NCI-H1048 (cell line): ENCODE measurements at regions not wholly inside any gene's neighbourhood (a gene's known extent, or its start where the extent isn't known, plus 50 kb on each side); places are given as distances from the start of the nearest gene placed in this dataset.

Experiments used
- DNase-seq: peaks from one replicate; lab custom pipeline; 2025; lab: John Stamatoyannopoulos, UW

DNA sequence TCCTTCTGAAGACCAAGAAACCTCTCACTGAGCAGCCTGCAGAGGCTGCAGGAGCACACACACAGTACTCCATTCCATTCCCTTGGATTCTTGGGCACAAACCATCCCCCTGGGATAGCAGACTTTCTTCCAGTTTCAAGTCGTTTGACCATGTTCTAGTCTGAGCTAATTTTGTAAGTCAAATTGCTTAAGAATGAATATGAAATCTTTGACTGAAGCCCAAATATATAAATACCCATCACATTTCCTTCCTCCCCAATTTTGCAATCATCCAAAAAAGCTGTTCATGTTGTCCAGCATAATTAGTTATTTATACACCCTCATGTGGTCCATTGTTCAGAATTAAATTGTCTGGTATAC, 231.2 kb upstream of the TPRG1 start:
- DNase-seq: no peak

DNA sequence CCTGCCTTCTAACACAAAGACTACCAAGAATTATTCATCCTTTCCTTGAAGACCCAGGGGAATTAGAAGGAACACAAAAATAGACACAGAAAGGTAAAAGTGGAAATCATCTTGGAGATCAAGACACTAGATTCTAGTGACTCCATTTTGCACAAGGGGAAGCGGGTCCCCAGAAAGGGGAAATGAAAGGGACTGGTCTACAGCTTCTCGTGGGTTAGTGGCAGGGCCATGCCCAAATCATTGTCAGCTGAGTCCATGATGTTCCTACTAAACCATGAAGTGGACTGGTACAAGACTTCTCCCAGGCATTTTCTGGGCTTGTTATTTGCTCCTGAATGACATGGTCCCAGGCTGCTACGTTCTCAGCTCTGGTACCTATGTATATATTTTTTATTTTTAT, 230.7 kb upstream of the TPRG1 start:
- no peak for DNase-seq

DNA sequence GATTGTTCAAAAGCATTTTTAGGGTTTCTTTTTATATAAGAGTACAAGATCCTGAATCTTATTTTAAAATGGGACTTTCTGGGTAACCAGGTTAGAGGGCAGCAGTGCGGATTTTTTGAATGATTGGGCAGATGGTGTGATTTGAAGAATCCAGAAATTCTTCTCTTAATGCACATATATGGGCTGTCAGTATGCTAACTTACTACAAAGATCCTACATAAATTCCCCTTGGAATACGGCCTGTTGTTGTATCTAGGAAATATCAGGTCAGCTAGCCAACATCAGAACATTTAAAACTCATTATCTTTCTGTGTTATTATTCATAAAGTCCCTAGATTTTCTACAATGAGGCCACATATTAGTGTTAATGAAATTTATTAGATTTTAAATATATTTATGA, 229.6 kb upstream of the TPRG1 start:
- DNase-seq: no peak

DNA sequence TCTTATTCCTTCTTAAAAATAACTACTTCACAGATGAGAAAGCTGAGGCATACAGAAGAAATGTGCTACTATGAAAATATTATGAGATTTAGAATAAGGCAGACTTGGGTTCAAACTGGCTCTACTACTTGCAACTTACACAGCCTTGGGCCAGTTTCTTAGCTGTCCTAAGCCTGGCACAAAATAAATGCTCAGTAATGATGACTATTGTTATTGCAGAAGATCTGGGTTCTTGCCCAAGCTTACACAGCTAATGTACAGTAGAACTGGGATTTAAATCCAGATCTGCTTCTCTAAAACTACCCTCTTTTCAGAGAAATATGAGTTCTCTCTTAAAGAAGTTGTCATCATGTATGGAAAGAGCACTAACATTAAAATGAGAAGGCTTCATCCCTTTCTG, 228.2 kb upstream of the TPRG1 start:
- no peak for DNase-seq

DNA sequence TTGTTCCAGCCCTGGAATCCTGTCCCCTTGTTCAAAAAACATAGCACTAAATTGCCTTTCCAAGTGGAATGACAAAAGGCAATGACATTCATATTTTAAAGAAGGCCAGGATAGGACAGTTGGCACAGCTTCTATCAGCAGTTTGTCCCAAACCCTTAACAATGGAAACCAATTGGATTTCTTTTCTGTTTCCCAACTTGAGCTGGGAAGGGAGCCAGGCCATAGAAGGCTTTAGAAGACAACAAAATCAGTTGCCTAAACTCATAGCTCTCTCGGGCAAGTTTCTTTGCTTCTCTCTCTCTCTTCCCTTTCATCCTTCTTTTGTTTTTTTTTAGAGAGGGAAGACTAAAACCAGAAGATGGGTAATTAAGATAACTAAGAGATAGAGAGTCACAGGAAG, 227.7 kb upstream of the TPRG1 start:
- DNase-seq: no peak

DNA sequence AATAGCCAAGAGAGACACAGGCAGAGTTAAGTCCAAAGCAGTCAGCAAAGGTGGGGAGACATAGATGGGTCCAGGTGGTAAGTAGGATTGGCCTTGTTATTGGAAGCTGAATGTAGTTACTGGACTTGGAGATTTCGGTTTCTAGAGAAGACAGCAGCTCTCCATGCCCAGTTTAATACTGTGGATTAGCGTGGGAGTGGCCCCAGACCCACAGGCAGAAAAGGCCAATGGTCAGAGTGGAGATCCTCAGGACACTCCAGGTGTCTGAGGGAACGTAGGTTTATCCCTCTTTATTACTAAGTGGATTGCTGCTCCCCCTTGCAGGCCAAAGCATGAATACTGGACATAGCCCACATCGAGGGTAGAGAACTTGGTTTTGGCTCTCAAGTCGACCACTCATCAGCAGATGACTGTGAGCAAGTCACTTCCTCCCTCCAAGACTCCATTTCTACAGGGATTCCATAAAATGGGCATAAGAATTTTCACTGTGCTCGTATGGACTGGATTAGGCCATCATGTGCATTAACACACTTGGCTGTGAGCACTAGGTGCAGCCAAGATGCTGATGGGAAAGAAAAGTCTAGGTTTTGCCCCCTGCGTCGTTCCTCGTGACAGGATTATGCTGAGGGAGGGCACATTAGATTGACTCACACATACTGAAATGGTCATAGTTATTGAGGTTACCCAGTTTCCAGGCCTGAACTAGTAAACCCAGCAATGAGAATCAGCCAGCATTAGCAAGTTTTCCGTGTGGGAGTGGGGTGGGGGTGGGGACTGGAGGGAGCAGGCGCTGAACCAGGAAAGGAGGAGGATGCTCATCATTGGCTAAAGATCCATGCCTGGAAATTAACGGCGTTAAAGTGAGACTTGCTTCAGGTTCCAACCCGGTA, 225.2 kb upstream of the TPRG1 start:
- DNase-seq: no peak

DNA sequence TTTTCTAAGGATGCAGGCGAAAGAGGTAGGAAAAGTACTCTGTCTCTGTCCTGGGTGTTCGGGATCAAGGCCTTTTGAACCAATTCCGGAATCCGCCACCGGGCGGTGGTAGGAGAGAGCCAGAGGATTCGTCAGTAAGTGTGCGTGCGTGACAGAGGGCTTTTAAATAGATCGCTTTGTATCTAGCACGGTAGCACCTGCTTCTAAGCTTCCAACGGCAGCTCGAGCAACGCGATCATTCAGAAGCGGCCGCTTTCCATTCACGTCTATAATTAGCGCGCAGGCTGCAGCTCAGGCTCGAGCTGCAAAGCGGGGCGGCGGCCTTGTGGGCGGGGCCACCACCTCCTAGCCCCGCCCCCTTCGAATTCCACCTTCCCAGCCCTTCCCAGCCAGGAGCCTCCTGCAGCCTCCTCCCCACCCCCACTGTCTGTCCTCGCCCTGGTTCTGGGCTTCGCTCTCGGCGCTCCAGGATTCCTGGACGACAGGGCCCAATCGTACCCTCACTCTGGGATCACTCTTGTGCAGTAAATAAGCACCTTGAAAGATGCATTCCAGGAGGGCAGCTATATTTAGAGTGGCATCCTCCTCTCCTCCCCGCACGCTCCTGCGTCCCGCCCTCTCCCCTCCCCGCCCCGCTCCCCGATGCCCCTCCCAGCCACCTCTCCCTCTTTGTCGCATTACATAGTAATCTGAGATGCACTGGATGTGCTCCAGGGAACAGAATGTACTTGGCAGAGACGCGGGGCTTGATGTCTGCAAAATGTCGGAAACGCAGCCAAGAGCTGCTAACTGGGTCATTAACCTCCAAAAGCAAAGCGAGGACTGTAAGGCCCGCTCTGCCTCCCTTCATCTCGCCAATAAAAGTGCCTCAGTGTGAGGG, 224.1 kb upstream of the TPRG1 start:
- DNase-seq: peak; percentile 72

DNA sequence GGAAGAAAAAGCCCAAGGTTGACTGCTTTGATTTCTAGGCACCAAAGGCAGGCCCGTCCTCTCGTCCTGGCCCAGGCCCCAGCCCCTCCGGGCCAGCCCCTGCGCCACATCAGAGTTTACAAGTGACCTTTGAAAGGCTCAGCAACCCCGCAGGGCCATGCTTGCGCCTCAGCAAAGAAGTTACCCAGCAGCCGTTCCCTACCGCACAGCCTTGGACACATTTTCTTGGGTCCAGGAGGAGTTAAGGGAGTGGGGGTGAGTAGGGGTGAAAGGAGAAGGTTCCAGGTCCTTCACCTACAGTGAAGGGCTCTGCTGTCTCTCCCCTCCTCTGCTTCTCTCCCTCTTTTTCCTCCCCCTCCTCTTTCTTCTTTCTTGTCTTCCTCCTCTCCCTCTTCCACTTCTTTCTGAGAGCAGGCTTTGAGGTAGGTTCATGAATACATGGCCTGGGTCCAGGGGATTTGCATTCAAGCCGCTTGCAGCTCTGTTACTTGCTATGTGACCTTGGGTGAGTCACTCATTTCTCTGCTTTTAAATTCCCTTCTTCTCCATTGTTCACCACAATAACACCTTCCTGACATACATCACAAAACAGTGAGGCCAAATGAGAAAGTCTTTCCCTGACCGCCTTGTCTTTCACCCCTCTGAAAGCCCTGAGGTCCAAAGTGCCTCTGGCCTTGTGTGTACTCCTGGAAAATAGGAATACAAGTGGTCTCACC, 223.3 kb upstream of the TPRG1 start:
- DNase-seq: peak; percentile 35

DNA sequence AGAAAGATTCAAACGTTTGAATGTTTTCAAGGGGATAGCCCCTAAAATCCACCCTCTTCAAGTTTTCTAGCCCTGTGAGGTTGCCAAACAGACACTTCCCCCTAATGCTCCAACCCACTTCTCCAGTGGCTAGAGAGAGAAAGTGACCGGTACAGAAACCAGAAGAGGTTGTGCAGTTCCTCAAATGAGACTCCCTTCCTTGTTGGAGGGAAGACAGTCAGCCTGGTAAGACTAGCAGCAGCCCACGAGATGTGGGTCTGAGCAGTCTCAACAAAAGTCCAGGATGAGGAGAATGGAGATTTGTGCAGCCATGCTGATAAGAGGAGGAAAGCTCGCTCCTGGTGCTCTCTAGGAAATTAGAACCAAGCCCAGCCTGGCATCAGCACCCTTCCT, 222.8 kb upstream of the TPRG1 start:
- DNase-seq: no peak

DNA sequence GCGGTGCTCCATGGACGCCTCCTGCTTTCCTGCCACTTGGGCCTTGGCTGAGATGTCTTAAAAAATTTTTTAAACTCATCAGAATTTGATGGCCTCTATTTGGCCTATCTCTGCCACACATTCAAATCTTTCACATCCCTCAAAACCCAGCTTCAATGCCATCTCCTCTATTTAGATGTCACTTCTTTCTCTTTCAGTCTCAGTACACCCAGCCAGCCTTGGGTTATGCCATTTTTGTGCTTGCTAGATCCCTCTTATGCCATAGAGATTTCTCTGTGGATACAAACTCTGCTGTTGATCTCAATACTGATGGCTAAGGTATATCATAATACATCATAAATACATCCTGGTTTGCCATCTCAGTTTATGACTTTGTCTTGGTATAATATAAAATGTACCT, 222.3 kb upstream of the TPRG1 start:
- no peak for DNase-seq

DNA sequence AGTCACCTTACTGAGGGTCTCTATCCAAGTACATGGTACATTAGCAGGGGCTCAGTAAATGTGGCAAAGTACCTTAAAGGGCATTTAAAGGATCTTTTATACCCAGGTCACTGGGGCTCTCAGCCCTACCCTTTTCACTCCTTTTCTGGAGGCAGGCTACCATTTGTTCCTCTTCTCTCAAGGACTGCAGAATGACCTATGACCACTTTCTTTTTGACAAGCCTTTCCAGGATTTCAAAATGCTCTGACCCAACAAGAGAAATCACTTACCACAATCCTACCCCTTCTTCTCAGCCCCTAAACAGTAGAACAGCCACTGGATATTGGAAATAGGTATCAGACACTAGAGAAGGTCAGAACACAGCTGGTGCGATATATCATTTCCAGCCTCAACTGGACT, 221.8 kb upstream of the TPRG1 start:
- DNase-seq: no peak

DNA sequence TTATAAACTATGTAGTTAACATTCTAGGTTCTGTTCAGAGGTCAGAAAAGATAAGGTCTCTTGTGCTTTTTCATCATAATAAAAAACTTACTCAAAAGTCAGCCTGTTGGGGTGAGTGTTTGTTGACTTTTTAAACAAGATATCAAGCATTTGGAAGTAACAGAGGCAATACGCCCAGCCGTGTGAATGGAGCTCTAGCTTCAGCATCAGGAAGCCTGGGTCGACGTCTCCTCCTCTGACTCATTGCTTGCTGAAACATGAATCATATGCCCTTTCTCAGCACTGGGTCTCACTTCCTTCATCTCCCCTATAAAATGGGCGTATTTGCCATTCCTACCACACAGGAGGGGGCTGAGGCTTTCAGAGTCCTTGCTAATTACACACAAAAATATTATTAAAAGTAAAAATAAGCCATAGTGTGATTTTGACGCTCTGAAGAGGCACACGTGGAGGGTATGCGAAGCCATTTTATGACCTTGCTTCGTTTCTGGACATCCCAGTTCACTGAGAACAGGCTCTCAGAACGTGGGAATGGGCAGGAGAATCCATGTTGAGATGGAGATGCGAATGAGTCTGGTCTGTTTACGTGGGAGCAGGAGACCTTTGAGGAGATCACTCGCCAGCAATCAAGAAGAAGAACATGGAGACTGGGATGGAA, 220.8 kb upstream of the TPRG1 start:
- DNase-seq: no peak

DNA sequence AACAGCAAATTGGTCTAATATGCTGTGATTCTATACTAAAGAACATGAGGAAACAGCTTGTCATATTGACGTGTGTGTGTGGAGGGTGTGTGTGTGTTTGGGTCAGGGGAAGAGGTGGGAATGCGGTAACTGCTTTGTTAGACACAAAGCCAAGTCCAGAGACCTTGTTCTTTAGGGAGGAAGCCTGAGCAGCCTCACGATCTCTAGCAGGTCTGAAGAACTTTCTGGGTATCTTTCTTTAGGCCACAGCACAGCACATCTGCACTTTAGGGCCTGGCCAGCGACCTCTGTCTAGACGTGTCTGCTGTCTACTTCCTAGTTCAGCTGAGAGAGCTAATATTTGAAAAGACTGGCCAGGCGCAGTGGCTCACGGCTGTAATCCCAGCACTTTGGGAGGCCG, 220.0 kb upstream of the TPRG1 start:
- DNase-seq: no peak

DNA sequence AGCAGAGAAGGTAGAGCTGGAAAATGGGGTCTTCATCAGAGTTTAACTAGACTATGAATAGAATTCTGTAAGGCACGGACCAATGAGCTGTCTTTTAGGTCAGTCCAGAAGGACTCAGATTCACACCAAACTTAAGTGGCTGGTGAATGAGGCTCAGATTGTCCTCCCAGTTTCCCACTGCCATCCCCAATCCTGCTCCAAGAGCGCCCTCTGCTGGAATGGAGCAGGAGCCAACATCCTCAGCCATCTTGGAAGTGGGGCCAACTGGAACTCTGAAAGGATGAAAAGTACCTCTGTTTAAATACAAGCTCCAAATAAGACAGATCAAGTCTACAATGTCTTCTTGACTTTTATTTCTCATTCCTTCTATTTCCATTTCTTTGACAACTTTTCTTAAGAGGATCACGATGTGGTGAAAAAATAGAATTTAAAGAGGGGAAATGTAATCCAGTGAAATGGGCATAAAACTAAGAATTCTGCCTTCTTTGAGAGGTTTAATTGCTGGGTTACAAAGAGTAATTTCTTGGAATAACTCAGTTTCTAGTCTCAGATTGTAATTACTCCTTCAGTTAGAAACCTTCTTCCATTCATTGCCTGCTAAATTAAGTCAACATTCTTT, 217.1 kb upstream of the TPRG1 start:
- DNase-seq: peak; percentile 54

DNA sequence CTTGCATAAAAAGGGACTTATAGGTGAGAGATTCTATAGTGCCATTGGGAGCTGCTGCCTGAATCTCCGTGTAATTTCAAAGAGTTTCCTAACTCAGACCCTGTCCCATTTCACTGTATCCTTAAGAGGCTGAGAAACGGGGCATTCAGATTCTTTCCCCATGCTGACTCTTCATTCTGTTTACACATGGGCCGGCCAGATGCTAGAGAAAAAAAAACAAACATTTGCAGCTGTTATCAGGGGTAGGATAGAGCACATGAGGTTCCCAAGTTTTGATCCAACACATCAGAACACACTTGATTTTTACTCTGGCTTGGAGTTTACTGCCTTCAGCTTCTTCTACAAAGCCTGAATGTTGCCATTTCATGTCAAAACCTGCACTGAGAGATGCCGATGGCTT, 215.9 kb upstream of the TPRG1 start:
- DNase-seq: no peak

DNA sequence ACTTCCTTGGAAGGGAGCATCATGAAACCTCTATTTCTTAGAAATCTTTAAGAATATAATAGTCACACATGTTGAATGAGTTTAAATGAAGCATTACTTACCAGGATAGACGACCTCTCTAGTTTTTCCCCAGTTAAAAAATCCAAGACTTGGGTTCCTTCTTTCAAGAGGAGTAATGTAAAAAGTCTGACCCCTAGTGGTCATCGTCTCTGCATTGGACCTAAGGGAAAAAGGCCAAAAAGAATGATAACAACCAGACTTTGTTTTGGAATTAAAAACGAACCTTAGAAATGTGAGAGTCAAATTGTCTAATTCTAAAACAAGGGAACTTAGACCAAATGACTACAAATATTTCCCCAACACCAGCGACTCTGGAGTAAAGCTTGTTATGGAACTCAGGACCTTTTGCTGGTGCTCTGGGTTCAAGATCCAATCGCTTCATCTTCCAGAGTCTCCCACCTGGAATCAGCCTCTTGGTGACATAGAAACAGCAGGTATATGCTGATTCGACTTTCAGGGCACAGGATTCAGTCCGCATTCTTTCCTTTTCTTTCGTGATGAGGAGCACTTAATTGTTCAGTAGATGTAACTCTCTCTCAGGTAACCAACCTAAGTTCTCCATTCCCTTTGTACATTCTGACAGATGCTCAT, 214.8 kb upstream of the TPRG1 start:
- DNase-seq: no peak

DNA sequence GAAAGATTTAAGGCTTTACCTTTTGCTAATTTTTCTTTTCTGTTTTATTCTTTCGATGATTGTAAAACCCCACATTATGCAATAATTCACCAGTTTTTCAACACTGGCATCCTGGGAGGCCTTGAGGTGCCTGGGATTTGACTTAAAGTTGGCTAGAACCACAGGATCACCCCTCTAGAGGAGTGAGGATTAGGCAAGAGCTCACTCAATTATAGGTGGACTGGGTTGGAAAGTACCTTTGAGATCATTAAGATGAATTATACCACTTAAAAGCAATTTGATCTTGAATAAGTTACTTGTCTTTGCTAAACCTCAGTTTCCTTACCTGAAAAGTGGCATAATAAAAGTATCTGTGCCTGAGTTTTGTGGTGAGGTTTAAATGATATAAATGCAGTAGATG, 212.8 kb upstream of the TPRG1 start:
- DNase-seq: no peak

DNA sequence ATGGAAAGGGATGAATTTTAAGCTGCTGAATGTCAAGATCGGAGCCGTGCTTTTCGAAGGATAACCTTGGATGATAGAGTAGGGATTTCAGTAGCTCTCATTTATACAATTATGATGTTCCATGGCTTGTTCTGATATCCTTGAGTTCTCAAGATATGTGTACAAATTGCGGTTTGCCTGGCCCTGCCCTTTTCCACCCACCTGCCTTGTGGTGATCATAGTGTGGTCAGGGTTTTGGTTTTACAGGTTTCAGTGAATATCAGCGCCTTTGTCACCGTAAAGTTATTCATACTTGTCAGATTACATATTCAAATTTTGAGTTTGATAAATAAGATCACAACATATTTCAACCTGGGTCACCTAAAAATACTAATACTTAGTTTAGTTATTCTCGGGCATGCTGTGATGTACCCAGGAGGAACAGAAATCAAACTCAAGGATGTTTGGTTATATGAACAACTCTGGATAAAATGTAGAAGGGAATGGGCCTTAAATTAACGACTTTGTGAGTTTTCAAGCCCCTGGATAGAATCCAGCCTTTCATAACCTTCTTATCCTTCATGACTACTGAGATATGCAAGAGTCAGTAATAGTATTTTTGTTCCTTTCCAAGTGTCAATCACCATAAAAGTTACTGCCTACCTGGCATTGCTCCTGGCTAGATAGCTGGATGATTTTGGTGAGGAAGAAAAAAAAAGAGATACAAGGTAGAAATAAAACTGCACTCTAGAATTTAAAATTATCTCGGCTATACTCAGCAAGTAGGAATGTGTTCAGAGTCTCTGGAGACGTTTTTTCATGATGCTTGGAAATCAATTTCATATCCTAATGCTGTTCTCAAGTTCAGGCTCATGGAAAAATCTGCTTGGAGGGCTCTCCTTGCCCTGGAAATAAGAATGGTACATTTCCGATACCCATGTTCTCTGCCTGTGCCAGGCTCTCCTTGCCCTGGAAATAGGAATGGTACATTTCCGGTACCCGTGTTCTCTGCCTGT, 209.2 kb upstream of the TPRG1 start:
- DNase-seq: no peak

DNA sequence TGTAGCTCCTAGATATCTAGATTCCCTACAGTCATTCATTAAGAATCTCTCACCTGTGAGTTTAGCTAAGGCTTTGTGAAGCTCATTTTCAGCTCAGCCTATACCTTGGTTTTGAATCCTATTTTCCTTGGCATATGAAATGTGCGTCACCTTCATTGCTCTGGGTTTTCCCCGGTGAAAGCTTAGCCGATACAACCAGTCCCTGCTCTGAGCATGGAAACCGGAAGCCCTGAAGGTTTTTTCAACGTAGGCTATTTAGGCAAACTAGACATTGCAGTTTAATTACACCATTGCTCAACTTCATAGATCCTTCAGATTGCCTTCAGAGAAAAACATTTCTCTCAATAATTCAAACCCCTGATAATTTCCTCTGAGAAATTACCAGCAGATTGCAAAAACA, 206.8 kb upstream of the TPRG1 start:
- no peak for DNase-seq

DNA sequence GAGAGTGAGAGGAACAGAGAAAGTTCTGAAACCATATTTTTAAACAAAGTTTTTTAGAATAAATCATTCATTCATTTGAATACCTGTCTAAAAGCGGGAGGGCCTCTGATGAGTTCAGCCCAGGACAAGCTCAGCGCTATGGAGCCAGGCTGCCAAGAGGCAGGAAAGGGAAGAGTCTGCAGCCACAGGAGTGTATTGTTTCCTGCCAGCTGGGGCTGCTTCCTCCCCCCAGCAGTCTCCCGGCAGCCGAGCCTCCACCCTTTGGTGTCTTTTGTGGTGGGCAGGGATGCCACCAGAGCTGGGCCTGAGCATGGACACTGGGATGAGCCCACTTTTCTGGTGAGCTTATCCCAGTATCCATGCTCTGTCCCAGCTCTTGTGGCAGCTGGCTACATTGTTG, 199.5 kb upstream of the TPRG1 start:
- DNase-seq: no peak
